GM21786 (cell line): ENCODE measurements at regions not wholly inside any gene's neighbourhood (a gene's known extent, or its start where the extent isn't known, plus 50 kb on each side); places are given as distances from the start of the nearest gene placed in this dataset.

Source experiments
- ATAC-seq: cut with Tn5 transposase; IDR thresholded peaks from one replicate; pipeline ENCODE4 v1.9.1; 2021; ENCODE audit not compliant: unreplicated experiment

DNA sequence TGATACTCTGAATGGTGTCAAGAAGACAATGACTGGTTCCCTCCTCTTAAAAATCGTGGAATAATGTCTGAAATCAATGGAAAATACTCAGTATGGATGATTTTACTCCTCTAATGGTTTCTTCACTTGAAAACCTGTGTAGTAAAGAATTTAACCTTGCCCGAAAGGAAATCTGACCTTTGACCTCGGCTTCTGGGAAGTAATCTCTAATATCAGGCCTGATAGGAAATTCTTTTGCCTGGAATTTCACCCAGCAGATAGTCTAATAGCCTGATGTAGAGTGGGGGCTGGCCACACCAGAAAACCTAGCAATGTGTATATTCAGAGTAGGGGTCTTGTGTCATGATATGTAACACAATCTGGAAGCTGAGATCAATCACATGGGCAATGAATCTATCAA lies 91.5 kb upstream of the GOLIM4 start:
- ATAC-seq: no peak

DNA sequence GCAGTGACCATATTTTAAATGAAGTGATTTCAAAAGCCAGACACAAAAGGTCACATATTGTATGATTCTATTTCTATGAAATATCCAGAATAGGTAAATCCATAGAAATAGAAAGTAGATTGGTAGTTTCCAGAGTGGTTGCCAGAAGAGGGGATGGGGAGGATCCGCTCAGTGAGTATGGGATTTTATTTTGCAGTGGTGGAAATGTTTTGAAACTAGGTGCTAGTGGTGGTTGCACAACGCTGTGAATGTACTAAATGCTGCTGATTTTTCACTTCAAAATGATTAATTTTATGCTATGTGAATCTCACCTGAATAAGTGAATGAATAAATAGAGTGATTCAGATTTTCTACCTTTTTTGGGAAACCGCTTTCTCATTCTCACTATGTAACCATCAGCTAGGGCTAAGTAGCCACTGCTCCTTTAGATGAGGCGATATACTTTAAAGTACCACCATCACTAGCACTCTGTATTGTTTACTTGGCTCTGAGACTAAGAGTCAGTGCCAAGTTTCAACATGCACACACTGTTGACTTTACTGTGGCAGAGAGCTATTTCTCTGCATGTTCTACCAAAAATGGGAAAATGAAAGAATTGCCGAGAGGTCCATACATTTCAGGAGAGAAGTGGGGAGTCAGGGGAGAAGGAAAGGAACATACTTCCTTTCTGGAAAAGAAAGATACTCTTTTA lies 90.7 kb upstream of the GOLIM4 start:
- ATAC-seq: no peak

DNA sequence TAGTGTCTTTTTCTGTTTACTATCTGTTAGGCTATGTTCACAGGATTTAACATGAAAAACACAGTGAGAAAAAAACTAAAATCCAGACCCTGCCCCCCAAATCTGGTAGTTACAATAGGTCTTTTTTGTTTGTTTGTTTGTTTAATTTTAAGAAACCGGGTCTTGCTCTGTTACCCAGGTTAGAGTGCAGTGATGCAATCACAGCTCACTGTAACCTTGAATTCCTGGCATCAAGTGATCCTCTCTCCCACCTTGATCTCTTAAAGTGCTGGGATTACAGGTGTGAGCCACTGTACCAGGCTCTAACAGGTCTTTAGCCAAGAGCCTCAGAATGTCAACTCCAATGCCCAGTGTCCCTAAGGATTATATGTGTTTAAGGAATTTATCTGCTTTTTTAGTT lies 88.0 kb upstream of the GOLIM4 start:
- ATAC-seq: no peak

DNA sequence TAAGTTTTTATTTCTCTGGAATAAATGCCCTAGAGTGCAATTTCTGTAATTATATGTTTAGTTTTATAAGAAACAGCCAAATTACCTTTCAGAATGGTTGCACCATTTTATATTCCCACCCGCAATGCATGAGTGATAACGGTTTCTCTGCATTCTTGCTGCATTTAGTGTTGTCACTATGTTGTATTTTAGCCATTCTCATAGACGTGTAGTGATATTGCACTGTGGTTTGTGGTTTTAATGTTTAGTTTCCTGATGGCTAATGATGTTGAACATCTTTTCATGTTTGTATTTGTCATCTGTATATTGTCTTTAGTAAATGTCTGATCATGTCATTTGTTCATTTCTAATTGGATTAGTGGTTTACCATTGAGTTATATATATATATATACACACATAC lies 73.0 kb upstream of the GOLIM4 start:
- ATAC-seq: no peak

DNA sequence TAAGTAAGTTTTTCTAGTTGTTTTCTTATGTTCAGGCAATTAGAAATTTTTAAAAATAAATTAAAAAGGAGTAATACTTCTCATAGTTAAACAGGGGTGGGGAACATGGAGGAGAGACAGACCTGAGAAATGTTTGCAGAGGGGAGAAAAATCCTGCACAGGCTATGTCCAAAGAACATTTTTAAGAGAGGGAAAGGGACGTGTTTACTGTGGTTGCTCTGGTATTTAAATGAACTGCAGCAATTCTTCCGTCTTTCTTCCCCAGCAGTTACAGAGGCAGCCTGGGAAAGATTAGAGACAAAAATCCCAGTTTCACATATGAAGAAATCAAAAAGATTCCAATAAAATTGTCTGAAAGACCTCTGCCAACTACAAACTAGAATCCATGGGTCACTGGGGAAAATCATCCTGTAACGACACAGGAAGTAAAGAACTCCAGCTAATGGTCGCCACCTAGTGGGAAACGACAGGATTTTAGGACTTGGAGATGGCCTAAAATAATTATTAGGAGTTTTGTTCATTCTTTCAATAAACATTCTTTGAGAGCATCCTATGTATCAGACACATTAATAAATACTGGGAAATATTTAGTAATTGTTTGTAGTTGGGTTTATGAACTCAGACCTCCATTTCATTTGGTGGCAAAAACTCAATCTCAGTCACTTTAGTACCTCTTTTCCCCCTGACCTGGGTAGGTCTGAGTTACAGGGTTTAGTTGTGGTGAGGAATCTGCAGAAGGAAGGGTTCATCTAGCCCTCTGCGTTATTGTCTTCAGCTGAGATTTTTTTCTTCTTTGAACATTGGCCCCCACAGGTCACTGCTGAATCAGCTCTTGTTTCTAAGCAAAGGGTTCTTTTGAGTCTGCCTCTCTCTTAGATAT lies 69.9 kb upstream of the GOLIM4 start:
- peak; percentile 83 for ATAC-seq

DNA sequence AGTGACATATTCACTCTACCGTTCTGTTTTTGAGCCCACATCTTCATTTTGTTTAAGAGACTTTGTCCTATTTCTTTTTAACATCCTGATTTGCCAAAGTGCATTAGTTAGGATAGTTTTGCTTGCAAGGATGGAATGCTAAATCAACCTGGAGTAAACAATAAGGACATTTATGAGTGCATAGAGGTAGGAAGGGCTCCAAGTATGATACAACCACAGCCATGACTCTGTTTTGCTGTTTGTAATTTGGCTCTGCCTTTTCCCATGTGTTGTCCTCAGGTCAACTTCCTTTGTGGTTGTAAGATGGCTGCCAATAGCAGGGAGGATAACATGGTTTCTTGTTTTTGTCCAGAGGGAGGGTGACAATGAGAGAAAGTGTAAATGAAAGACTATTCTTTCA lies 66.4 kb upstream of the GOLIM4 start:
- no peak for ATAC-seq

DNA sequence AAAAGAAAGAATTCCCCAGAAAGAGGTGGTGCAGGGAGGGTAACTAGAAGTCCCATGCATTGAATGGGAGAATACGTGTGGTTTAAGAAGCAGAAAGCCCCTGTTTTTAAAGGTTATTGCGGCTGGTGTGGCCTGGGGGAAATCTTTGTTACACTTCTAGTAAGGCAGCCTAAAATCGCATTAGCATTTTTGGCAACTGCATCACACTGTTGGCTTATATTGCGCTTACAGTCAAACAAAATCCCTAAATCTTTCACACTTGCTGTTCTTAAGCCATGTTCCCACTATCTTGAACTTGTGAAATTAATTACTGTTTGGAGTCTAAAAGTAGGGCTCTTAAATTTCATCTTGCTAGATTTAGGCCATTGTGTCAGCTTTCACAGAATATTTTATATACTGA lies 66.0 kb upstream of the GOLIM4 start:
- ATAC-seq: no peak

DNA sequence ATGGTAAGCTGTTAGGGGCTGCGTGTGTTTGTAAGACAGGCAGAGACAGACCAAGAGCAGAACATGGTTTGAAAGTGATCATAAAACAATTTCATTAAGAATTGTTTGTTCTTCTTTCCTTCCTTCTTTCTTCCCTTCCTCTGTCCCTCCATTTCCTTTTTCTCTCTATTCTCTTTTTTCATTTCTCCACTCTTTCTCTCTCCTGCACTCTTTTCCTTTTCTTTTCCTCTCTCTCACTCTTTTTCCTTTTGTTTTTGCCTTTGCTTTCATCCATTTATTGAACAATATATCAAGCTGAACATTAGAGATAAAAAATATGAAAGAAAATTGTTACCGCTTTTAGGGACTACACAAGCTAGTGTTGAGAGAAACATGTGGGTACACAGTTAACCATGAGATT lies 62.2 kb upstream of the GOLIM4 start:
- no peak for ATAC-seq

DNA sequence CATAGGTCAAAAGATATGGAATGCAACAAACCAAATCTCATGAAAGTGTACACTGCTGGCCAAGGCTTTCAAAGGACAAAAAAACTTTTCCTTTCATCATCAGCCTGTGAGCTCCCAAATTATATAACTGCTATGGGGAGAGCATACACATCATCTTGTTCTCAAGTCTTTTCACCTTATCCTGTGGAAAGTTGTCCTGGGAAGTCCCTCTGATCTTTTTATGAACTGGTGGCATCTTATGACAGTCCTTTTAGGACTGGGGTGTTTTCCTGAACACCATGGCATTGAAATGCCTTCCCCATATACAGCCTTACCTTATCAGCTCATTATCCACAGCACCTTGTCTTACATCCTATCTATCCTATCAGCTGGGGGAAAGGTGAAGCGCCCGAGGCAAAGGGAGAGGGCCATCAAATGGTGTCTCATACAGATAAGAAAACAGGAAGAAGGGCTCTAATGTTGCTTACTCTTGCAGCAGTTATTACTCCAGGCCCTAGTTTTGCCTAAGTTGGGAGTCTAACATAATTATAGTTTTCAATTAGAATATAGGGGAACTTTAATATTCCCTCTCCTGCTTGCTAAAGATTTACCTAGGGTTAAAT lies 61.5 kb upstream of the GOLIM4 start:
- no peak for ATAC-seq

DNA sequence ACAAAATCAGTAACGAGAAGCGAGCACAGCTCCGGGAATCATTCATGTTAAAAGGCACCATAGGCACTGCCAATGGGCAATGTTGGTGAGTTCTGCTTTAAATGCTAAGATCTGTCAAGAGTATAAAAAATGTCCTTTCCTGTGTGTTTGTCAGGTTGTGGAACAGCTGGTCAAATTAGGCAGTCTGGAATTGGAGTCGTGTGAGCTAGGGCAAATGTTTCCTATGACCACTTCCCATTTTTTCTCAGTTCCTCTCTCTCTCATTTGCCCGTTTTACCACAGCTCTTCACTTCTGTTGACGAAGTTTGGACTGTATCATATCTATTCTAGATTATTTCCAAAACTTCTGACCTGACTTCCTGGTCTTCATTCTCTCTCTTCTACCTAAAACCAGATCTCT lies 60.8 kb upstream of the GOLIM4 start:
- no peak for ATAC-seq

DNA sequence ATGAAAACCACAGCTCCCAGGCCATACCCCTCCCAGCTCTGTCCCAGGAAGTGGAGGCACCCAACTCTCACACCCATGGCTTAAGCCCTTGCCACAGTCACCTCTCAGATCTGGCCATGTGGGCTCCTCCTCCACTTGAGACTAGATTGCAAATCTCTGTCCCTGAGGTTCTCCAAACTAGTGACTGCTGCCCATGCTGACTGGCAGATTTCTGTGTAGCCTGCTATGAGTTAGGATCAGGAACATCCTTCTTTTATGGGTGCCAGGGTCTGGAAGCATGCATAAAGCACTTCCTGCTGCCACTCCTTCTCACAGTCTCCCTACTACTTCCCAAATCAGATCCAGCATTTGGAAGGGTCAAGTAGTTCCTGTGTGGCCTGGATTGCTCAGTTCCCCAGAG lies 59.6 kb upstream of the GOLIM4 start:
- no peak for ATAC-seq

DNA sequence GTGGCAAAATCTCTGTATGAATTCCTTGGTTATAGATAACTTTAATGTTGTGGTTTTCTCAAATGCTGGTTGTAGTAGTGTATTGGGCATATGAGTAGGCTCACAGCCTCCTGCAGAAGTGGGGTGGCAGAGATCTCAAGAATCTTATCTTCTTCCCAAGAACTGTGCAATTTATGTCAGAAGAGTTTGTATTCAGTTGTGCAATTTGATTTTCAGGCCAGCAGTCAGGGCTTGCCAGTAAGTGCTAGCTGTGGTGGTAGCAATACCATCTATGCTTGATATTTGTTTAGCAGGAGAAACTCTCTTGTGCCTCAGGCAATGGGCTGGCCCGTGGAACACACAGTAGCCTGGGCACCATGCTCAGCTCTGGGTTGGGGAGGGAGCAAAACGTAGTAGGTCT lies 58.4 kb upstream of the GOLIM4 start:
- ATAC-seq: no peak

DNA sequence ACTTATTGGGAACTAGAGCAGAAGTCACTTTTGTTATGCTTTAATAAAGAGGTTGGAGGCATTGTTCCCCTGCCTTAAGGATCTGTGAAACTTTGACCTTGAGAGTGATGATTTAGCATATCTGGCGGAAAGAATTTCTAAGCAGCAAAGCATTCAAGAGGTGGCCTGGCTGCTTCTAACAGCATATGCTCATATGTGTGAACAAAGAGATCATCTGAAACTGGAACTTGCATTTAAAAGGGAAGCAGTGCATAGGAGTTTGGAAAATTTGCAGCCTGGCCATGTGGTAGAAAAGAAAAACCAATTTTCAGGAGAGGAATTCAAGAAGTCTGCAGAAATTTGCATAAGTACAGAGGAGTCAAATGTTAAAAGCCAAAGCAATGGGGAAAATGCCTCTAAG lies 56.4 kb upstream of the GOLIM4 start:
- ATAC-seq: no peak
